ENCODE measurements at regions not wholly inside any gene's neighbourhood (a gene's known extent, or its start where the extent isn't known, plus 50 kb on each side); places are given as distances from the start of the nearest gene placed in this dataset.

DNA sequence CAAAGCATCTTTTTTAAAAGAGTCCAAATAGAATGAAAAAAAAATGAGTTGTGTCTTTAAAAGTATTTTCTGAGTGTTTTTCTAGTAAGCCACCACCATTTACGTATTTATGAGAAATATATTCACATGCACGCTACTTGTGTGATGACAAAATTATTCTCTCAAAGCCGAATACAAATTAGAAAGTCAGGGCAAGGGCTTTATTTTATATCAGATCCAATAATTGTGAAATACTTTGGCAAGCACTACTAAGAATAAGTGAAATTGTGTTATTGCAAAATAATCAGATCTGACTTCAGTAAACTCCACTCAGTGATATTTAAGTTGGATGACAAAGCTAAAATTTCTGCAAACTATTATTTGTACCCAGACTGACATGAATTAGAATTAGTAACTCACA, 589.3 kb upstream of the KCNMB2 start:
- intact Hi-C loops (cut with micrococcal nuclease): no loop called here
- DNase-seq (ENCODE audit: low read depth, low spot score): no peak
- ChIA-PET POLR2A (no interaction called here), CTCF (no interaction called here)
- no peak overlapping the region for H3K9ac ChIP-seq (replicated peaks; ENCODE audit: extremely low read depth, insufficient read depth, low read length)
- no peak overlapping the region for H3K27ac ChIP-seq (ENCODE audit: insufficient read depth, low read depth, low read length)
- H3K4me2 ChIP-seq (ENCODE audit: insufficient read depth, low read length): no peak overlapping the region
- no peak for FAIRE-seq
- TF ChIP-seq FOS (IDR thresholded peaks at IDR 0.05; ENCODE audit: borderline replicate concordance, insufficient read depth, low read length) (no peak), MAX (IDR thresholded peaks at IDR 0.05; ENCODE audit: insufficient read depth, insufficient read length) (no peak), JUN (IDR thresholded peaks at IDR 0.05; ENCODE audit: borderline replicate concordance, insufficient read depth, insufficient read length, low read depth) (no peak), EZH2 (IDR thresholded peaks at IDR 0.05; ENCODE audit: borderline replicate concordance, low read depth, low read length, severe bottlenecking) (no peak), POLR2A (IDR thresholded peaks at IDR 0.05; ENCODE audit: low read depth, low read length) (no peak), POLR2AphosphoS5 (IDR thresholded peaks at IDR 0.05; ENCODE audit: insufficient read depth, low read depth, low read length) (no peak), GATA2 (IDR thresholded peaks at IDR 0.05; ENCODE audit: insufficient read depth, insufficient read length, low read depth, low read length) (no peak), MYC (IDR thresholded peaks at IDR 0.05; ENCODE audit: low read depth, low read length) (no peak)
- TF ChIP-seq, protein P1, sequence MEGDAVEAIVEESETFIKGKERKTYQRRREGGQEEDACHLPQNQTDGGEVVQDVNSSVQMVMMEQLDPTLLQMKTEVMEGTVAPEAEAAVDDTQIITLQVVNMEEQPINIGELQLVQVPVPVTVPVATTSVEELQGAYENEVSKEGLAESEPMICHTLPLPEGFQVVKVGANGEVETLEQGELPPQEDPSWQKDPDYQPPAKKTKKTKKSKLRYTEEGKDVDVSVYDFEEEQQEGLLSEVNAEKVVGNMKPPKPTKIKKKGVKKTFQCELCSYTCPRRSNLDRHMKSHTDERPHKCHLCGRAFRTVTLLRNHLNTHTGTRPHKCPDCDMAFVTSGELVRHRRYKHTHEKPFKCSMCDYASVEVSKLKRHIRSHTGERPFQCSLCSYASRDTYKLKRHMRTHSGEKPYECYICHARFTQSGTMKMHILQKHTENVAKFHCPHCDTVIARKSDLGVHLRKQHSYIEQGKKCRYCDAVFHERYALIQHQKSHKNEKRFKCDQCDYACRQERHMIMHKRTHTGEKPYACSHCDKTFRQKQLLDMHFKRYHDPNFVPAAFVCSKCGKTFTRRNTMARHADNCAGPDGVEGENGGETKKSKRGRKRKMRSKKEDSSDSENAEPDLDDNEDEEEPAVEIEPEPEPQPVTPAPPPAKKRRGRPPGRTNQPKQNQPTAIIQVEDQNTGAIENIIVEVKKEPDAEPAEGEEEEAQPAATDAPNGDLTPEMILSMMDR (IDR thresholded peaks at IDR 0.05; ENCODE audit: extremely low read depth in 1 of 2, insufficient read depth in 1 of 2, low read depth in 1 of 2, low read length in 2 of 2): no peak
- no TSS peak for BruUV-seq (replicated peaks)
- H3K79me2 ChIP-seq (ENCODE audit: control insufficient read depth, insufficient read depth, low read length): no peaks in the 10 kb centered on the region
- H4K20me1 ChIP-seq (replicated peaks; ENCODE audit: control insufficient read depth, extremely low read depth, insufficient read depth, low read length): no peaks in the 10 kb centered on the region
- H3K36me3 ChIP-seq (ENCODE audit: control insufficient read depth in 2 of 2, extremely low read depth in 1 of 2, insufficient read depth in 2 of 2, low read length in 2 of 2): no peaks in the 10 kb centered on the region
- no peaks in the 10 kb centered on the region for H3K27me3 ChIP-seq (ENCODE audit: control insufficient read depth in 2 of 2, insufficient read depth in 2 of 2, low read length in 2 of 2)
- H3K4me3 ChIP-seq (replicated peaks in 1 of 3; ENCODE audit: insufficient read depth in 1 of 3, low read depth in 1 of 3, low read length in 3 of 3): no peak overlapping the region
- no peaks in the 10 kb centered on the region for H3K9me3 ChIP-seq (replicated peaks; ENCODE audit: control insufficient read depth, insufficient read depth, low read length)
- dilution Hi-C loops (cut with MboI; ENCODE audit: extremely low pct_ligation_motif_present, low sequenced_read_pairs): no loop called here
- no peaks in the 10 kb centered on the region for H3K9me1 ChIP-seq (replicated peaks; ENCODE audit: control insufficient read depth, extremely low read depth, insufficient read depth, low read length)
- H3K4me1 ChIP-seq (ENCODE audit: control insufficient read depth, extremely low read depth, insufficient read depth, low read length): peaks cover 3% of the 10 kb centered on the region
- no peak overlapping the region for H2AFZ ChIP-seq (ENCODE audit: low read depth, low read length)
